HG02571 (cell line): ENCODE measurements at regions not wholly inside any gene's neighbourhood (a gene's known extent, or its start where the extent isn't known, plus 50 kb on each side); places are given as distances from the start of the nearest gene placed in this dataset.

Experiments used
- ATAC-seq: cut with Tn5 transposase; IDR thresholded peaks from one replicate; pipeline ENCODE4 v1.9.1; 2021; ENCODE audit warnings: mild to moderate bottlenecking, moderate library complexity; ENCODE audit not compliant: unreplicated experiment

GRCh38 chr1:229220163-229220846 lies 50.6 kb upstream of the RAB4A start:
- ATAC-seq: no peak

DNA sequence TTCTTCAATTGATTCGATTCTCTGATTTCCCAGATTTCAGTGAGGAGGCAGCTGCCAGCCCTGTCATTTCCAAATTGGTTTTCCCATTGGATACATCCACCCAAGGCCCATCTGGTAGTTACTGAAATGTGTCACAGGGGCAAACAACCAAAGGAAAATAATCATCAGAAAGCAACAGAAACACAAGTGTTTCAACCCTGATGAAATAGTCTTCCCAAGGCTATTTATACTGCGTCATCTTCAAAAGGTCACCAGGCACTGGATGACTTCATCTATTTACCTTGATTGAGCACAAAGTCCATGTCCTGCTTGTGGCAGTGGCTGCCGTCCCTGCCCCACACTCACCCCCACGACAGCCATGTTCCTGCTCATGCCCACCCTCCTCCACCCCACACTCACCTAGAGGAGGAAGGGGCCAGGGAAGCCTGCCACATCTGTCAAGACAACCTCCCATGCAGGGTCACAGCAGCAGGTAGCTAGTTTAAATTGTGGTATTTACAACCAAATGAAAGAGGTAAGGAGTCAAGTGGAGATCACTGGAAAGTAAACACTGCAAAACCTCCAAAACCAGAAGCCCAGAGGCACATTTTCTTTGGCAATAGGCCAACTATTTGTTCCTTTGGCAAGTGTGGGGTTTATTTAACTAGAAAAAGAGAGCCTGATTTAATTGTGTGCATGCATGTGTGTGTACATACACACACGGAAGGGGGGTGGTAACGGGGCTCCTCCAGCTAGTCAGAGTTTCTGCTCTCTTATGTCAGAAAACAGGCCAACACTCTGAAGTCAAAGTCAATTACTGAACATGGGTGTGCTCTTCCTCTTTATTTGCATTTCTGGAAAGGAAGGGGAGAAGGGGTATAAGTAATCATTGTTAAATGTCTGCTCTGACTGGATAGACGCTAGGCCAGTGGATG lies 49.5 kb upstream of the RAB4A start:
- no peak for ATAC-seq
